Neutrophil (primary cell): ENCODE measurements at regions not wholly inside any gene's neighbourhood (a gene's known extent, or its start where the extent isn't known, plus 50 kb on each side); places are given as distances from the start of the nearest gene placed in this dataset.

Source experiments
- H3K27ac ChIP-seq: fragments of 200-600 bp; sonication (generic); 2 replicates; pipeline ENCODE4 v1.5.1; 2016; ENCODE audit warnings: mild to moderate bottlenecking, moderate library complexity
- H3K27me3 ChIP-seq: fragments of 200-600 bp; sonication (generic); 2 replicates; pipeline ENCODE4 v1.6.0; 2016; ENCODE audit warnings: mild to moderate bottlenecking
- H3K36me3 ChIP-seq: fragments of 200-600 bp; sonication (generic); 2 replicates; pipeline ENCODE4 v1.5.1; 2017
- H3K4me1 ChIP-seq, 2 experiments: fragments of 200-600 bp in 1 of 2; sonication (generic) in 1 of 2; 1 replicate in 1 of 2; 2 replicates in 1 of 2; pipeline versions ENCODE4 v1.5.1 to v1.6.1; 2013 to 2016; ENCODE audit warnings: low read depth in 1 of 2, low read length in 1 of 2, mild to moderate bottlenecking in 1 of 2, moderate library complexity in 1 of 2; ENCODE audit not compliant: control insufficient read depth in 1 of 2, insufficient read depth in 1 of 2
- H3K4me3 ChIP-seq, 2 experiments: fragments of 200-600 bp in 1 of 2; sonication (generic) in 1 of 2; 1 replicate in 1 of 2; 2 replicates in 1 of 2; pipeline ENCODE4 v1.5.1; 2013 to 2016; ENCODE audit warnings: low read depth in 1 of 2, low read length in 1 of 2, mild to moderate bottlenecking in 1 of 2, moderate library complexity in 1 of 2
- H3K9me3 ChIP-seq: fragments of 200-600 bp; sonication (generic); 2 replicates; pipeline ENCODE4 v1.5.1; 2016
- TF ChIP-seq, protein P1 (sequence below): fragments of 200-600 bp; sonication (generic); IDR thresholded peaks from 2 replicates; pipeline ENCODE4 v1.5.1; 2016; ENCODE audit warnings: antibody characterized with exemption

DNA sequence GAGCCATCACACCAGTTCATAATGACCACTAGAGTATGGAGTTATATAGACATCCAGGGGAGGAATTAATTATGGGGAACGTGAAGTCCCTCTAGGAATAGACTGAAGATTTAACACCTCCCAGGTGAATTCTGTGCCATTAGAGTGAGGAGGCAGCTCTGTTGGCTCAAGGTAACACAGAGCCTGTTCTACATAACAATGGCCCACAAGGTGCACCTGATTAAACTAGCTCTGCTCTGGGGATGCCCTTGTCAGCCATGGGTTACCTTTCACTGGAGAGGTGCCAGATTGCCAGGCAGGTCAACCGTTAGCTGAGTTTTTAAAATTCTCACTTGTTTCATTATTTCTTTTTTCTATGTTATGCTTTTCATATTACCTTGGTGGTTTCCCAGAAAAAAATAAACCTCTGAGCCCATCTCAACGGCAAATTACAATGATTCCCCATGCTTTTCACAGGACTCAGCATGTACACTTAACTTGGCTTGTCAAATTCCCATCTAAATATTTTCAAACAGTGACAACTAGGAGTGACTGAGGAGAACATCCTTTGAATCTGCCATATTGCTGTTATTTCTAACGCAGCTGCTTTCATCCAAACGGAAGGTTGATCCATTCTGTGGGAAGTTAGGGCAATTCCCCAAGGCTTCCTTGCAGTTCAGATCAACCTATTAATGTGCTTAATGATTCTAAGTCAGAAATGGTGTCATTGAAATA lies 512.9 kb downstream of the MCTP2 start:
- Histone ChIP-seq H3K27me3 (no peaks in the 10 kb centered on the region), H3K9me3 (no peaks in the 10 kb centered on the region), H3K4me3 (no peak overlapping the region), H3K36me3 (no peaks in the 10 kb centered on the region), H3K27ac (no peak overlapping the region), H3K4me1 (no peaks in the 10 kb centered on the region)
- TF ChIP-seq, protein P1, sequence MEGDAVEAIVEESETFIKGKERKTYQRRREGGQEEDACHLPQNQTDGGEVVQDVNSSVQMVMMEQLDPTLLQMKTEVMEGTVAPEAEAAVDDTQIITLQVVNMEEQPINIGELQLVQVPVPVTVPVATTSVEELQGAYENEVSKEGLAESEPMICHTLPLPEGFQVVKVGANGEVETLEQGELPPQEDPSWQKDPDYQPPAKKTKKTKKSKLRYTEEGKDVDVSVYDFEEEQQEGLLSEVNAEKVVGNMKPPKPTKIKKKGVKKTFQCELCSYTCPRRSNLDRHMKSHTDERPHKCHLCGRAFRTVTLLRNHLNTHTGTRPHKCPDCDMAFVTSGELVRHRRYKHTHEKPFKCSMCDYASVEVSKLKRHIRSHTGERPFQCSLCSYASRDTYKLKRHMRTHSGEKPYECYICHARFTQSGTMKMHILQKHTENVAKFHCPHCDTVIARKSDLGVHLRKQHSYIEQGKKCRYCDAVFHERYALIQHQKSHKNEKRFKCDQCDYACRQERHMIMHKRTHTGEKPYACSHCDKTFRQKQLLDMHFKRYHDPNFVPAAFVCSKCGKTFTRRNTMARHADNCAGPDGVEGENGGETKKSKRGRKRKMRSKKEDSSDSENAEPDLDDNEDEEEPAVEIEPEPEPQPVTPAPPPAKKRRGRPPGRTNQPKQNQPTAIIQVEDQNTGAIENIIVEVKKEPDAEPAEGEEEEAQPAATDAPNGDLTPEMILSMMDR, result no peak

- no peaks in the 10 kb centered on the region for H3K4me1 ChIP-seq
- H3K27me3 ChIP-seq, result no peaks in the 10 kb centered on the region
- H3K4me3 ChIP-seq, result no peak overlapping the region
- H3K36me3 ChIP-seq, result no peaks in the 10 kb centered on the region
- H3K9me3 ChIP-seq, result no peaks in the 10 kb centered on the region
- TF ChIP-seq, protein P1, result no peak
- H3K27ac ChIP-seq, result no peak overlapping the region
Measured at GRCh38 chr15:94745371-94745770, 514.0 kb downstream of the MCTP2 start.

DNA sequence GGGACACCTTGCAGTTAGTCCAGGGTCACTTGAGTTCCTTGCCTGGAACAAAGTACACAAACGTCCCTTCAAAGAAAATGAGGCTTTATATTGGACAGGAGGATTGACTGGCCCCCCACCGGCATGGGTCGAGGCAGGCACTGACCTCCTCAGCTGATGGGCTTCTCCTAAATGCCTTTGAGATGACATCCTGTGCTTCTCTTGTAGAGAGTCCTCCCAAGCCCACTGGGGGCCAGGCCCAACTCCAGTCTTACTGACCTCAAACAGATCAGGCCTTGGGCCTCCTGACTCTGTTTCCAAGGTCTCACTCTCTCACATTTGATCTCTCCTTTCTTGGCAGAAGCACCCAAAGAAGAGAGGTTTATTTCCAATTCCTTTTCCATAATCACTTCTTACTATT lies 516.1 kb downstream of the MCTP2 start:
- no peak overlapping the region for H3K4me3 ChIP-seq
- no peaks in the 10 kb centered on the region for H3K4me1 ChIP-seq
- TF ChIP-seq, protein P1, result no peak
- H3K36me3 ChIP-seq, result no peaks in the 10 kb centered on the region
- H3K27ac ChIP-seq, result no peak overlapping the region
- no peaks in the 10 kb centered on the region for H3K27me3 ChIP-seq
- no peaks in the 10 kb centered on the region for H3K9me3 ChIP-seq

DNA sequence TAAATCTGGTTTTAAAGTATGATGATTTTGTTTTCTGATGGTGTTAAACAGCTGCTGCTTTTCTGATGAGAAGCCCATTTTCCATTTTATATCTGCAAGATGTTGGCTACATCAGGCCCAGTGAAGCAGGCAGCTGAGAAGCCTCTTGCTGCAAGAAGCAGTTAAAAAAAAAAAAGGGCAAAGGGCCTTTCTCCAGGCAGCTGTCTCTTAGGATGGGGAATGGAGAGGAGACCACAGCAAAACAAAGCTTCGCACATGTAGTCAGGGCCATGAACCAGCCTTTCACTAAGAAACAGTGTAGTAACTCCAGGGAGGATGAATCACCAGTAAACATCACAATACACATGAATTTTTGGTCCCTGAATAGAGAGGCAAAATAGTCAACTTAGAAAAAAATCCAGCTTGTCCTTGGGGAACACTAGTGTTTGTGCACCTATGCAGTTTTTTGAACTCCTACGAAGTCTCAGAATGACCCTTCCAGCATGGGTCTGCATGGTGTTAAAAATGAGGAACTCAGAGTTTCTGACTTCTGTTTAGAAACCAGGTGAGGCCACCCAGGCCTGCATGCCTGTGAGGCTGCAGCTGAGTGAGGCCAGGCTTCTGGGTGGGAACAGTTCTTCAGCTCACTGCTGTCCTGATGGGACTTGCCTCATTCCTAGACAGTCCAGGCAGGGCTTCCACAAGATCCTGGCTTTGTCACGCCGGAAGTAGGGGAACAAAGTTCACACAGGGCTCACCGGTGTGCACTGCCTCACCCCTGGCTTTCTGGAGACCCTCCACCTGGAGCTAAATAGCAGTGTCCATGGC lies 518.7 kb downstream of the MCTP2 start:
- no peaks in the 10 kb centered on the region for H3K27me3 ChIP-seq
- TF ChIP-seq, protein P1, result no peak
- no peak overlapping the region for H3K27ac ChIP-seq
- H3K4me3 ChIP-seq, result no peak overlapping the region
- H3K36me3 ChIP-seq, result no peaks in the 10 kb centered on the region
- H3K4me1 ChIP-seq, result no peaks in the 10 kb centered on the region
- no peaks in the 10 kb centered on the region for H3K9me3 ChIP-seq

DNA sequence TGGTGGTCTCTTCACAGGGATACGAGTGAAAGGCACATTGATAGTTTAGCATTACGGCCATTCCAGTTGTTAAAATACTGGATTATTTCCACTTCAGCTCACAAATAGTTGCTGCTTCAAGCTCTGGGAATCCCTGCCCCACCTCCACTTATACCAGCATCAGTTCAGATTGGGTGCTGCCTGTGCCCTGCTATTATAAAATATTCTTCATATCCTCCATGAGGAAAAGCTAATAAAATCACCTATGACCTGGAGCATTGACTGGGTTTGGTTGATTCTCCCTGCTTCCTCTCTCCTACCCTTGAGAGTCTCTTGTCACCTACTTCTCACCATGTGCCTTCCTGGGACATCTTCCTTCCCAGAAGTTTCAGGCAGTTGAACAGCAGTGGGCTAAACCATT lies 529.0 kb downstream of the MCTP2 start:
- TF ChIP-seq, protein P1, result no peak
- Histone ChIP-seq H3K36me3 (no peaks in the 10 kb centered on the region), H3K27me3 (no peaks in the 10 kb centered on the region)

More for the DNA sequence above, 529.0 kb downstream of the MCTP2 start:
- Histone ChIP-seq H3K27ac (no peak overlapping the region), H3K4me1 (no peaks in the 10 kb centered on the region), H3K9me3 (no peaks in the 10 kb centered on the region), H3K4me3 (no peak overlapping the region)
